Lower leg skin (tissue), 4 donors: ENCODE measurements at regions not wholly inside any gene's neighbourhood (a gene's known extent, or its start where the extent isn't known, plus 50 kb on each side); places are given as distances from the start of the nearest gene placed in this dataset.

Experiments used
- DNase-seq, 2 donors: peaks; one replicate each; pipeline ENCODE4 v3.0.0-alpha.2; 2019; ENCODE audit warnings: low spot score in 2 of 2
- H3K4me3 ChIP-seq: fragments of 200-600 bp; sonication (generic); 2 replicates; pipeline ENCODE4 v1.5.1; 2017; ENCODE audit warnings: mild to moderate bottlenecking, low read depth; ENCODE audit not compliant: poor library complexity, severe bottlenecking
- POLR2A ChIP-seq, 2 donors: fragments of 450-650 bp; IDR thresholded peaks; one replicate each; pipeline ENCODE4 v1.6.1; 2016 to 2017; ENCODE audit warnings: antibody characterized with exemption in 2 of 2, mild to moderate bottlenecking in 1 of 2, moderate library complexity in 1 of 2
- WGBS, 2 donors: methylation state at CpG; one replicate each; pipeline ENCODE4 v1.1.5; 2018; 5-methylcytosine and 5-hydroxymethylcytosine counted together
- intact Hi-C: fragments of 100-400 bp; cut with DNase I; formaldehyde crosslinking; loops from one replicate; pipeline ENCODE4 v1.15.0; 2023; ENCODE audit warnings: low total_unique reads
- TF ChIP-seq, protein P1 (sequence below), 3 donors: fragments of 450-650 bp; IDR thresholded peaks; one replicate each; pipeline ENCODE4 v1.5.1; 2016; ENCODE audit warnings: antibody characterized with exemption in 3 of 3, mild to moderate bottlenecking in 3 of 3, moderate library complexity in 2 of 3

- WGBS, 2 donors, result 66 to 67% methylated on average over 4 of the region's 4 CpGs
- H3K4me3 ChIP-seq, result no peak overlapping the region
- TF ChIP-seq, protein P1, sequence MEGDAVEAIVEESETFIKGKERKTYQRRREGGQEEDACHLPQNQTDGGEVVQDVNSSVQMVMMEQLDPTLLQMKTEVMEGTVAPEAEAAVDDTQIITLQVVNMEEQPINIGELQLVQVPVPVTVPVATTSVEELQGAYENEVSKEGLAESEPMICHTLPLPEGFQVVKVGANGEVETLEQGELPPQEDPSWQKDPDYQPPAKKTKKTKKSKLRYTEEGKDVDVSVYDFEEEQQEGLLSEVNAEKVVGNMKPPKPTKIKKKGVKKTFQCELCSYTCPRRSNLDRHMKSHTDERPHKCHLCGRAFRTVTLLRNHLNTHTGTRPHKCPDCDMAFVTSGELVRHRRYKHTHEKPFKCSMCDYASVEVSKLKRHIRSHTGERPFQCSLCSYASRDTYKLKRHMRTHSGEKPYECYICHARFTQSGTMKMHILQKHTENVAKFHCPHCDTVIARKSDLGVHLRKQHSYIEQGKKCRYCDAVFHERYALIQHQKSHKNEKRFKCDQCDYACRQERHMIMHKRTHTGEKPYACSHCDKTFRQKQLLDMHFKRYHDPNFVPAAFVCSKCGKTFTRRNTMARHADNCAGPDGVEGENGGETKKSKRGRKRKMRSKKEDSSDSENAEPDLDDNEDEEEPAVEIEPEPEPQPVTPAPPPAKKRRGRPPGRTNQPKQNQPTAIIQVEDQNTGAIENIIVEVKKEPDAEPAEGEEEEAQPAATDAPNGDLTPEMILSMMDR (IDR thresholded peaks at IDR 0.05), result no peak
- TF ChIP-seq POLR2A (IDR thresholded peaks at IDR 0.05), result no peak
- intact Hi-C loops, result no loop called here
- DNase-seq, result no peak
Measured at GRCh38 chr4:170599894-170600293, 510.1 kb upstream of the AADAT start.

DNA sequence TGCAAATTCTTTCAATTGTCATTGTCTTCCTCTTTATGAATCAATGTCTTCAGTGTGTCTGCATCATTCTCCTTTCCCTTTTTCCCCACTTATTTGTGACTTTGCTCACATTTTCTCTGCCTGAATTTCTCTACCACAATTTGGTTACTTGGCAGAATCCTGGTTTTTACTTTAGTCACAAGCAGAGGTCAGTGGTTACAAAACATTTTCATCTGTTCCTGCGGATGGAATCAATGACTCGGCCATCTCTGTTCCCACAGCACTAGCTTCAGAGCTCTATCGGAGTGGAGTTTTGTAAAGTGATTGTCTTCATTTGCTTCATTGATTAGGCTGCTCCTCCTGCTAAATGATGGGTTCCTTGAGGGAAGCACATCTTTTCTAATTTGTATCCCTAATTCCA lies 501.3 kb upstream of the AADAT start:
- H3K4me3 ChIP-seq, result no peak overlapping the region
- intact Hi-C loops, result no loop called here
- 87 to 89% methylated on average over 3 of the region's 3 CpGs for WGBS, 2 donors
- no peak for DNase-seq
- TF ChIP-seq, protein P1 (IDR thresholded peaks at IDR 0.05), result no peak
- no peak for TF ChIP-seq POLR2A (IDR thresholded peaks at IDR 0.05)

- intact Hi-C loops, result no loop called here
- TF ChIP-seq POLR2A (IDR thresholded peaks at IDR 0.05), result no peak
- TF ChIP-seq, protein P1 (IDR thresholded peaks at IDR 0.05), result no peak
- WGBS, 2 donors, result 63 to 64% methylated on average over 3 of the region's 3 CpGs
- DNase-seq, result no peak
- no peak overlapping the region for H3K4me3 ChIP-seq
Measured at GRCh38 chr4:170589597-170590191, 499.9 kb upstream of the AADAT start.

GRCh38 chr4:170581969-170582368 lies 492.2 kb upstream of the AADAT start:
- H3K4me3 ChIP-seq, result no peak overlapping the region
- no peak for TF ChIP-seq POLR2A (IDR thresholded peaks at IDR 0.05)
- TF ChIP-seq, protein P1 (IDR thresholded peaks at IDR 0.05), result no peak
- DNase-seq, result no peak
- intact Hi-C loops, result no loop called here
- WGBS, 2 donors, result 78 to 81% methylated on average over 5 of the region's 5 CpGs

- no peak for DNase-seq
- no peak overlapping the region for H3K4me3 ChIP-seq
- intact Hi-C loops, result no loop called here
- WGBS, 2 donors, result 52 to 72% methylated on average over 7 of the region's 7 CpGs
- TF ChIP-seq, protein P1 (IDR thresholded peaks at IDR 0.05), result no peak
- TF ChIP-seq POLR2A (IDR thresholded peaks at IDR 0.05), result no peak
Measured at GRCh38 chr4:170581322-170581721, 491.6 kb upstream of the AADAT start.

DNA sequence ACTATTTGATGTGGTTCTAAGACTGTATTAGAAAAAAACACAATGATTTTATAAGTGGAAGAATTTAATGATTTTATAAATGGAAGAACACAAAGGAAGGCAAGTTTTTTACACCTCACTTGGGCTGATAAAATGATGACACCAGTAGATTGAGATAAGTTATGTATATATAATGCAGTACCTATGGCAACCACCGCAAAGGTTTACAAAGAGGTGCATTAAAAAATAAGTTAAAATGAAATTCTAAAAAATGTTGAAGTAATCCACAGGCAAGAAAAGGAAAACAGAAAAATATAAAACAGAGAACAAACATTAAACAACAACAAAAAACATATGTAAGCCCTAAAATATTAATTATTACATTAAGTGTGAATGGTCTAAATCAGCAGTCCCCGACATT lies 490.9 kb upstream of the AADAT start:
- 55 to 82% methylated on average over 2 of the region's 2 CpGs for WGBS, 2 donors
- no peak for DNase-seq
- intact Hi-C loops, result no loop called here
- TF ChIP-seq, protein P1 (IDR thresholded peaks at IDR 0.05), result no peak
- TF ChIP-seq POLR2A (IDR thresholded peaks at IDR 0.05), result no peak
- no peak overlapping the region for H3K4me3 ChIP-seq
